Large intestine (tissue), 3 donors: ENCODE measurements at regions not wholly inside any gene's neighbourhood (a gene's known extent, or its start where the extent isn't known, plus 50 kb on each side); places are given as distances from the start of the nearest gene placed in this dataset.

Source experiments
- DNase-seq, 2 donors: peaks; one replicate each; pipeline versions ENCODE4 v3.0.0 to v3.0.0-alpha.2; 2013
- H3K27ac ChIP-seq: one replicate; pipeline ENCODE4 v1.5.1; 2013; ENCODE audit warnings: low read length
- H3K27me3 ChIP-seq: 2 replicates; pipeline ENCODE4 v1.6.1; 2013; ENCODE audit warnings: low read length; ENCODE audit not compliant: control insufficient read depth, insufficient read depth
- H3K36me3 ChIP-seq: 2 replicates; pipeline ENCODE4 v1.6.1; 2013; ENCODE audit warnings: low read length; ENCODE audit not compliant: control insufficient read depth, insufficient read depth
- H3K4me1 ChIP-seq: one replicate; pipeline ENCODE4 v1.6.1; 2013; ENCODE audit warnings: low read length; ENCODE audit not compliant: control insufficient read depth, insufficient read depth
- H3K4me3 ChIP-seq: one replicate; pipeline ENCODE4 v1.5.1; 2013; ENCODE audit warnings: low read length
- H3K9me3 ChIP-seq: one replicate; pipeline ENCODE4 v1.6.1; 2013; ENCODE audit warnings: mild to moderate bottlenecking, low read depth, low read length, moderate library complexity; ENCODE audit not compliant: control insufficient read depth
- WGBS: methylation state at CpG from one replicate; pipeline ENCODE4 v1.1.5; 2013; ENCODE audit warnings: low lambda C conversion rate; ENCODE audit not compliant: insufficient coverage; 5-methylcytosine and 5-hydroxymethylcytosine counted together

DNA sequence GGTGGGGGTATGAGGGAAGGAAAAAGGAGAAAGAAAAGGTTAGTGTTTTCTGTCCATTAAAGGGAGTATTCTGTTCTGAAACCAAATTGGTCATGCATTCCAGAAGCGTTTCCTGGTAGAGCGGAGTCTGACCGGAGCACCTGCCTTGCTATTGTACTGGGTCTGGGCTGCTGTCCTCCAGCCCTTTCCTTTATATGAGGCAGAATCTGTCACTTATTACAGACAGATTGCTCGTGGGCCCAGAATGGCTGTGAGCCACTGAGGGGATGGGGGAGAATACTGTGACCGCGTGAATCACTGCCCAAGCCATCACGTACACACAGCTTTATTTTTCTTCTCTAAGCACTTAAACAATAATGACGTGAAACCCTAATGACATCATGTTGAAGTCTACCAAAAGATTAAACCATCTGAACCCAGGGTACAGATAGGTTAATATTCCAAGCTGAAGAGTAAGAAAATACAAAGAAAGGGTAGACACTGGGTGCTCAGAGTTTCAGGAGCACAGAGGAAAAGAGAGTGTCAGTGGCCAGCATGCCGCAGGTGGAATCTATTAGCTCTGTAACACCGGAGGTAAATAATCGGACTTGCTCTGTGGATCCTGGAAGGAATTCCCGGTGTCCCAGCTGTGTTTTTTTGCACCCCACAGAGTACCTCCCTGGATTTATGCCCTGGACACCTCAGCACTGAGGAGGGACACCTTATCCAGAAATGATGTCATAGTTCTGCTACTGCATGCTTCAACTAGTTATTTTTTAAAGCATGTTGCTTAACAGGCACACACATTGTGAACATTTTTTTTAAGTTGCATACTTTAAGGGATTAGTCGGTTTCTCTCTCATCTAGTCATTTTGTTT is 573.3 kb downstream of the PKHD1 start:
- Histone ChIP-seq H3K36me3 (no peaks in the 10 kb centered on the region), H3K9me3 (no peaks in the 10 kb centered on the region), H3K27me3 (peaks cover 7% of the 10 kb centered on the region), H3K27ac (no peak overlapping the region), H3K4me1 (no peaks in the 10 kb centered on the region), H3K4me3 (no peak overlapping the region)
- no peak for DNase-seq
- 49% methylated on average over 5 of the region's 13 CpGs for WGBS

DNA sequence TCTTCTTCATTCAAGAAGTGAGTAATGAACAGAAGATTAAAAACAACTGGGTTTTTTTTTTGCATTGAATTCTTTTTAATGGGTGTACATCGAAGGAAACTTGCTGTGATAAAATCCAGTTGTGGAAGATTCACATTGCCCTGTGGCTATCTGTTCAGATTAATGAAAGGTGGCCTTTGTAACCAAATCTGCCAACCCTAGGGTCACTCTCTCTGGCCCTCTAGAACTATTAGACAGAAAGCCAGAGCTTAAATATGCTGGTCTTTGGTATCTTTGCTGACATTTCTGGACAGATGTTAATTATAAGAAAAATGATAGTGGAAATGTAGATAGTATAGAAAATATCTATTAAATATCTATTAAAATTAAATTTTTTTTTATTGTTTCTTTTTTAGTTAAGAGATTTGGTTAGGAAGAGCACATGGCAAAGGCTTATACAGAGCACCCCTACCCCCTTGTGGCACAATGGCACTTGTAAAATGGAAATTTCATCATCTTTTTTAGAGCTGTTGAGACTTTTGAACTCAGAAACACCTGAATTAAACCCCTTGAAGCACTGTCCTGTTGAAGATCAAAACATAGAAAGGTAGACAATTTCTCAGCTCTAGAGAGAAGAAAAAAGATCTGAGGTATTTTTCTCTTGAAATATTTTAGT is 572.5 kb downstream of the PKHD1 start:
- no peak overlapping the region for H3K27ac ChIP-seq
- no peaks in the 10 kb centered on the region for H3K9me3 ChIP-seq
- H3K4me1 ChIP-seq, result no peaks in the 10 kb centered on the region
- H3K27me3 ChIP-seq, result peaks cover 7% of the 10 kb centered on the region
- WGBS, result no CpG with 5 or more reads among the region's 1 CpG
- no peak overlapping the region for H3K4me3 ChIP-seq
- no peaks in the 10 kb centered on the region for H3K36me3 ChIP-seq
- no peak for DNase-seq

DNA sequence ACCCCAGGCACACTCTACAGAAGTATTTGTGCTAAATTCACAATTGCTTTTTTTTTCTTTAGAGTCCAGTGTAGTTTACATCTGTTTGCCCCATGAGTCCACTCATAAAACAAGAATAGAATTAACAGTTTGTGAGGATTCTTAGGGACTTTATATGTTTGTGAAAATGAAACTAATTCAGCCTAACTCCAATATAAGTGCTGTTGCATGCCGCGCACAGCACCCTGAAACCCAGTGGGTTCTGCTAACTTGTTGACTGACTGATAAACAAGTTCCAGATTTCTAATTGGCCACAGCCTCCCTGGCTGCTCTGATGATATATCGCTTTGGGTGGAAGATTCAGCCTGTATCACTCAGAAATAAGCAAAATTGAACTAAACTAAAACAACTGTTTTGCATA is 561.4 kb downstream of the PKHD1 start:
- Histone ChIP-seq H3K36me3 (no peaks in the 10 kb centered on the region), H3K27me3 (no peaks in the 10 kb centered on the region), H3K4me1 (no peaks in the 10 kb centered on the region), H3K4me3 (no peak overlapping the region), H3K27ac (no peak overlapping the region), H3K9me3 (no peaks in the 10 kb centered on the region)
- 100% methylated on average over 2 of the region's 3 CpGs for WGBS
- no peak for DNase-seq

DNA sequence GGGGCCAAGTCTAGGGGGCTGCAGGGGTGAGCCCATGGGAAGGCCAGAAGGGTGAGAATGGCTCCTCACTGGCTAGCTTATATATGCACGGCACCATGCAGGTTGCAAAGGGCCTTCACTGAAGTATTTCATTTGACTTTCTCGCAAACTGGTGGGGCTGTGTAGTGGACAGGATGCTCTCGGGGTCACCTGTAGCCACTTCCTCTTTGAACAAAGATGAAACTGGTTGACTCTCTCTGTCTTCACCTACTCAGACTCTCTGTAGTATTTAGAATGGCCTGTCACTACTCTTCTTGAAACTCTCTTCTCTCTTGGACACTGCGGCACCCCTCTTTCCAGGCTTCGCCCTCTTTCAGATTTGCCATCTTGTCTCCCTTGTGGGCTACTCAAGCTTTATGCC is 560.5 kb downstream of the PKHD1 start:
- WGBS, result 100% methylated on average over 1 of the region's 5 CpGs
- DNase-seq, result no peak
- Histone ChIP-seq H3K9me3 (no peaks in the 10 kb centered on the region), H3K27ac (no peak overlapping the region), H3K4me3 (no peak overlapping the region), H3K4me1 (no peaks in the 10 kb centered on the region), H3K27me3 (no peaks in the 10 kb centered on the region), H3K36me3 (no peaks in the 10 kb centered on the region)

DNA sequence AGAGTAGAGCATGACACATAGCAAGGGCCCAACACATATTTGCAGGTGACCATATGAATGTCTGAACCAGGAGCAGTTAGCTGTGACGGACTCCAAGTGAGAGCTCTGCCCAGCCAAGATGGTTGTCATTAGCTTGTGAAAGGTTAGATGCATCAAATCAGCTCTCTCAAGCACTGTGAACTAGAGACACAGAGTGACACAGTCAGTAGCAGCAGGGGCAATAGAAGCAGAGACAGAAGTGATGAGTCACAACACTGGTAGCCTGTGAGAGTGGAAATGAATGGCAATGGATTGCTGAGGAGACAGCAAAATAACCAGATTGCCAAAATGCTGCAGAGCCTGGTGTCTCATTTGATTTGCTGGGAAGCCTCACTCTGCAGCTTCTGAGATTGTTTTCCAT is 558.9 kb downstream of the PKHD1 start:
- Histone ChIP-seq H3K9me3 (no peaks in the 10 kb centered on the region), H3K4me1 (no peaks in the 10 kb centered on the region), H3K4me3 (no peak overlapping the region), H3K36me3 (no peaks in the 10 kb centered on the region), H3K27me3 (no peaks in the 10 kb centered on the region), H3K27ac (no peak overlapping the region)
- no peak for DNase-seq
- no CpG with 5 or more reads among the region's 1 CpG for WGBS

DNA sequence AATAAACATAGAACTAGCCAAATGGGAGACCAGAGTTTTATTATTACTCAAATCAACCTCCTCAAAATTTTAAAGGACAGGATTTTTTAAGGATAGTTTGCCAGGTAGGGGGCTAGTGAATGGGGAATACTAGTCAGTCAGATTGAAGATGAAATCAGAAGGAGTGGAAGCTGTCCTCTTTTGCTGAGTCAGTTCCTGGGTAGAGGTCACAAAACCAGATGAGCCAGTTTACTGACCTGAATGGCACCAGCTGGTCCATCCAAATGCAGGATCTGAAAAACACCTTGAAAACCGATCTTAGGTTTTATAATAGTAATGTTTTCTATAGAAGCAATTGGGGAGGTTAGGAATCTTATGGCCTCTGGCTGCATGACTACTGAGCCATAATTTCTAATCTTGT is 558.2 kb downstream of the PKHD1 start:
- Histone ChIP-seq H3K9me3 (no peaks in the 10 kb centered on the region), H3K4me3 (no peak overlapping the region), H3K36me3 (no peaks in the 10 kb centered on the region), H3K27ac (no peak overlapping the region), H3K27me3 (no peaks in the 10 kb centered on the region), H3K4me1 (no peaks in the 10 kb centered on the region)
- 80% methylated on average over 1 of the region's 1 CpG for WGBS
- DNase-seq, result no peak

DNA sequence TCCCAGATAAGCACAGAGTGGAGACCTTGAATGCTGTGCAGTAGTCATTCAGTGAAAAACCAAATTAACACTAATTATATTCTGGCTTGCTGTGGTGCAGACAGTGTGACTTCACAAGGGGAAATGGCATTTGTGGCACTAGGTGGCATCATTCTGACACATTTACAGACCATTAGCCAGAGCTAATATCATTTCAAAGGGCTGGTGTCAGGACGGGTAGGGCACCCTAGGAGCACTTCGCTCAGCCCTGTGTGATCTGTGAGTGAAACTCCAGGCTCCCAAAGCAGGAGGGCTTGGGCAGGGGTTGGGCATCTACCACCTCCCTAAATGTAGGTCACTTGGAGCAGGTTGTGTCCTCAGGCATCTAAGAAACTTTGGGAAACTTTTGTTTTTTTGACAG is 555.8 kb downstream of the PKHD1 start:
- Histone ChIP-seq H3K4me3 (no peak overlapping the region), H3K27me3 (peaks cover 2% of the 10 kb centered on the region), H3K4me1 (no peaks in the 10 kb centered on the region), H3K27ac (no peak overlapping the region), H3K36me3 (no peaks in the 10 kb centered on the region), H3K9me3 (no peaks in the 10 kb centered on the region)
- no CpG with 5 or more reads among the region's 2 CpGs for WGBS
- DNase-seq, result no peak

DNA sequence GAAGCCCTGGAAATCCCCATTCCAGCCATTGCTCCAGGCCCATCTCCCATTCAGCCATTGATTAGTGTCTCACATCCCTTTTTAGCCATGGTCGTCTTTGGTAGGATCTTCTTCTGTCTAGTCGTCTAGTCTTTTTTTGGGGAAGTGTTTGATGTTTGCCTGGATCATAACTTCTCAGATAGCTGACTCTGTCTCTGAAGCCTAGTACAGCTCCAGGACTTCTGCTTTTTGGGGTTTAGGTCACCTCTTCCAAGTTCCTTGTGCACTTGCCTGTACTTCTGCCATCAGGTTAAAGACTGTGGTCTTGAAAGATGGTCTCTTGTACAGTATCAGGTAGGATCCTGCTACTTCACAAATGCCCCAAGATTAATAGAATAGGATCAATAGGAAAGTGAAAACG is 553.5 kb downstream of the PKHD1 start:
- DNase-seq, result no peak
- H3K4me3 ChIP-seq, result no peak overlapping the region
- H3K36me3 ChIP-seq, result no peaks in the 10 kb centered on the region
- H3K4me1 ChIP-seq, result no peaks in the 10 kb centered on the region
- 100% methylated on average over 1 of the region's 3 CpGs for WGBS
- H3K9me3 ChIP-seq, result no peaks in the 10 kb centered on the region
- no peak overlapping the region for H3K27ac ChIP-seq
- peaks cover 4% of the 10 kb centered on the region for H3K27me3 ChIP-seq

DNA sequence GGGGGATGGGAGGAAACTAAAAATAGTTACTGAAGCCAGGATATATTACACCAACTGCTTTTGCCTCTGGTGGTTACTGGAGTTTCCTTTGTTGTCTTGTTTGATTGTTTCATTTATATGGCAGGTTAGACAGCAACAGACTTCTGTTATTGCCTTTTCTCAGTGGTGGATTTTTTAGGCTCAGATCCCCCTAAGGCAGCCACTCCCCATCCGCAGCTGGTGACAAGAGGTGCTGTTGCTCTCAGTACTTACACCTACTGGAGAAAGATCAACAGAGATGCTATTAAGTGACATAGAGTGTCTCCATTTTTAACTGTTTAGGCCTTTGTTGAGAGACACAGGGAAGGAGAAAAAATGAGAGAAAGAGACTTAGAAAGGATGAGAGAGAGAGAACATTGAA is 552.1 kb downstream of the PKHD1 start:
- Histone ChIP-seq H3K4me3 (no peak overlapping the region), H3K9me3 (no peaks in the 10 kb centered on the region), H3K4me1 (no peaks in the 10 kb centered on the region), H3K27ac (no peak overlapping the region), H3K36me3 (no peaks in the 10 kb centered on the region), H3K27me3 (peaks cover 6% of the 10 kb centered on the region)
- WGBS, result no CpG with 5 or more reads among the region's 1 CpG
- DNase-seq, result no peak

DNA sequence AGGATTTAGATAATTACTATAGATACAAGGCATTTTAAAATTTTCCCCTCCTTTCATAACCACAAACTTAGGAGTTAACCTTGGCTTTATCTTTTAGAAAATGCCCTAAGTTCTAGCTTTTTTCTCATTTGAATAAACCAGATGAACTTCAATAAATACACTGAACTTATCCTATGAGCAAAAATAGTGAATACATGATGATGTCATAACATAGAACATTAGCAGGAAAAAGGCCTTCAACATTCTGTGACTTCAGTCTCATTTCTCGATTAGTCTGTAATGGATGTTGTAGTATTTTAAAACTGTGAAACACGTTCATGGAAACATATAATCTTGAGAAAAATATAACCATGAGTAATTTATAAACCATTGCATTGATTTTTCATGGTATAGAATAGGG is 550.7 kb downstream of the PKHD1 start:
- DNase-seq, result no peak
- H3K9me3 ChIP-seq, result no peaks in the 10 kb centered on the region
- H3K36me3 ChIP-seq, result no peaks in the 10 kb centered on the region
- 93% methylated on average over 2 of the region's 2 CpGs for WGBS
- no peak overlapping the region for H3K4me3 ChIP-seq
- no peaks in the 10 kb centered on the region for H3K4me1 ChIP-seq
- H3K27me3 ChIP-seq, result peaks cover 6% of the 10 kb centered on the region
- no peak overlapping the region for H3K27ac ChIP-seq

DNA sequence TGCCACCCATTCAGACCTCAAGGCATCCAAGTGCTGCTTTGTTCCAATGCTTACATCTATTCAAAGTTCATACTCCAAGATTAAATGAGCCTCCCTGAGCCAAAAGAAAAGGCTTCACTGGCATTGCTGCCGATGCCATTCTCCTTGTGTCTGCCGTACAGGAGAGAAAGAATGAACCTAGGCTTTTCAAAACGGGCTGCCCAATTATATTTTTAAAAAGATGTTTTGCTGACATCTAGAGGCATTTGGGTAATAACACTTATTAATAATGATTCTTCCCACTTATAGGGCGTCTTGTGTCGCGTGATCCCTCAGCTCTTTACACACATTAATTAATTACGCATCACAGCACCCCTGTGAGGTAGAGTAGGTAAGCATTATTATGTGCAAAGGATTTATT is 545.6 kb downstream of the PKHD1 start:
- Histone ChIP-seq H3K36me3 (no peaks in the 10 kb centered on the region), H3K27me3 (peaks cover 4% of the 10 kb centered on the region), H3K4me3 (no peak overlapping the region), H3K9me3 (no peaks in the 10 kb centered on the region), H3K4me1 (no peaks in the 10 kb centered on the region), H3K27ac (no peak overlapping the region)
- DNase-seq, result no peak
- WGBS, result 90% methylated on average over 2 of the region's 7 CpGs
